H1 (cell line): ENCODE measurements at regions not wholly inside any gene's neighbourhood (a gene's known extent, or its start where the extent isn't known, plus 50 kb on each side); places are given as distances from the start of the nearest gene placed in this dataset.

ENCODE experiments used
- BACH1 ChIP-seq: IDR thresholded peaks from 2 replicates; pipeline ENCODE4 v1.6.1; 2012; ENCODE audit warnings: low read length, improper control_type of control experiment
- CBX8 ChIP-seq: fragments of 300-800, 300-1000 bp; sonication (generic); IDR thresholded peaks from 2 replicates; pipeline ENCODE4 v1.7.1; 2016; ENCODE audit warnings: low read depth, low read length, borderline replicate concordance
- EGR1 ChIP-seq: IDR thresholded peaks from 2 replicates; pipeline ENCODE4 v1.6.1; 2011; ENCODE audit warnings: low read depth, low read length, borderline replicate concordance
- EZH2 ChIP-seq: fragments of 200-600 bp; sonication (generic); IDR thresholded peaks from 2 replicates; pipeline ENCODE4 v1.7.1; 2012; ENCODE audit warnings: low read depth, mild to moderate bottlenecking, moderate library complexity, low read length, inconsistent platforms; ENCODE audit not compliant: severe bottlenecking
- GABPA ChIP-seq: IDR thresholded peaks from 2 replicates; pipeline ENCODE4 v1.6.1; 2011; ENCODE audit warnings: mild to moderate bottlenecking, low read length, moderate library complexity, borderline replicate concordance; ENCODE audit not compliant: insufficient read depth
- HDAC6 ChIP-seq: IDR thresholded peaks from one replicate; pipeline ENCODE4 v1.7.1; 2012; ENCODE audit warnings: low read depth, mild to moderate bottlenecking, inconsistent platforms, low read length, moderate library complexity
- POLR2A ChIP-seq, 2 experiments: IDR thresholded peaks; 1 replicate in 1 of 2; 2 replicates in 1 of 2; pipeline ENCODE4 v1.6.1; 2011; ENCODE audit warnings: low read depth in 2 of 2, low read length in 2 of 2, mild to moderate bottlenecking in 2 of 2; ENCODE audit errors: control extremely low read depth in 1 of 2
- POLR2AphosphoS5 ChIP-seq: IDR thresholded peaks from 2 replicates; pipeline ENCODE4 v1.6.1; 2011; ENCODE audit warnings: low read depth, low read length
- RNF2 ChIP-seq: fragments of 200-900, 300-1000 bp; sonication (generic); IDR thresholded peaks from 2 replicates; pipeline ENCODE4 v1.7.1; 2016; ENCODE audit warnings: borderline replicate concordance, low read depth, mild to moderate bottlenecking, antibody characterized with exemption, low read length; ENCODE audit not compliant: poor library complexity, severe bottlenecking; ENCODE audit errors: missing control alignments
- TAF1 ChIP-seq: IDR thresholded peaks from 2 replicates; pipeline ENCODE4 v1.6.1; 2011; ENCODE audit warnings: mild to moderate bottlenecking, low read depth, low read length
- YY1 ChIP-seq: IDR thresholded peaks from 2 replicates; pipeline ENCODE4 v1.6.1; 2011; ENCODE audit warnings: low read depth, mild to moderate bottlenecking, low read length

DNA sequence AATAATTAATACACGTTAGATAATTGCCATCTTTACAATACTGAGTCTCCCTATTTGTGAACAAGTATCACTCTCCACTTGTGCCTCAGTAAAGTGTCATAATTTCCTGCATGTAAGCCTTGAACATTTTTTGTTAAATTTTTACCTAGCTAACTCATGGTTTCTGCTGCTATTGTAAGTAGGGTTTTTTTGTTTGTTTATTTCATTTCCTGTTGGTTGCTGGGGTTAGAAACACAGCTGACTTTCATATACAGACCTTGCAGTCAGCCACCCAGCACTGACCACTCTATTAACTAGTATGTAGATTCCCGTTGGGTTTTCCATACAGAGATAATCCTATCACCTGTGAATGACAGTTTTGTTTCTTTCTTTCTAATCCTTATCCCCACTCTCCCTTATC is 133.3 kb downstream of the MPP7 start:
- no peak for TF ChIP-seq EZH2
- TF ChIP-seq GABPA: no peak
- TF ChIP-seq TAF1: no peak
- no peak for TF ChIP-seq BACH1
- no peak for TF ChIP-seq RNF2
- no peak for TF ChIP-seq POLR2A (IDR thresholded peaks at IDR 0.05; ENCODE audit: control extremely low read depth in 1 of 2, low read depth in 2 of 2, low read length in 2 of 2)
- TF ChIP-seq POLR2AphosphoS5: no peak
- no peak for TF ChIP-seq HDAC6
- no peak for TF ChIP-seq CBX8
- TF ChIP-seq EGR1: no peak
- TF ChIP-seq YY1: no peak
